ENCODE measurements at regions not wholly inside any gene's neighbourhood (a gene's known extent, or its start where the extent isn't known, plus 50 kb on each side); places are given as distances from the start of the nearest gene placed in this dataset.

DNA sequence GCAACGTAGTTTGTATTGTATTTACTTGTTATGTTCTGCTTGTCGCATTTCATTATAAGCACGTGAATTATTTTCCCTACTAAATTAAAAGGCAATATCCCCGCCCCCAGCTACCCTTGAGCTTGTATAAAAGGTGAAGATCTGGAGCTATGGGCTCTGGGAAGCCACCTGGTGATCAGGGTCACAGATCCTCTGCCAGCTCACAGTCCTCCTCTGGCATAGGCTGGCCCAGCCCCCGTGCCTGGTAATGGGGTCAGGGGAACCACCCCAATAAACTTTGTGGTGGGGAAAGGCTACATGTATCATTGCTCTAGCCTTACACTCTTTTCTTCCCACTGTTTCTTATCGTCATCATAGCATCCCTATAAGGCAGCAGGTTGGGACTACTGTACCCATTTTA lies 190.2 kb upstream of the TSHZ3 start:
- in situ Hi-C loops (cut with HindIII; ENCODE audit: low pct_unique_long_range_greater_than_20kb, low sequenced_read_pairs) = no loop called here
- DNase-seq (ENCODE audit: low read depth in 1 of 2, low spot score in 1 of 2) = no peak
- no peak for TF ChIP-seq JUND (IDR thresholded peaks at IDR 0.05; ENCODE audit: low read depth)

DNA sequence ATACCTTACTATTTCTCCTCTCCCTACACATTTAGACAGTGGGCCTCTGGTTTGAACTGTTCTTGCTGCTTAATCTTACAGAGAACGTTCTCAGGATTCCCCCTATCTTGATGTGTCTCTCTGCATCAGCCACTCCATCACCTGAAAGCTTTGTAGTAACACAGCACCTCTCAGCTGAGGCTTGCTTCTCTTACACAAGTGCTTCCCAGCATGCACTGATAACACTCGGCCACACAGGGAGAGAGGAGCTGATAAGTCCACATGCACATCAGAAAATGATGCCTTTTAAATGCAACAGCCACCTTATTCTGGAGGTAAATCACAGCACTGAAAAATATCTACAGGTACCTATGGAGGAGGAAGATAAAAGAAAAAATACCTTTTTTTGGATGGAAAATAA lies 192.2 kb upstream of the TSHZ3 start:
- TF ChIP-seq JUND (IDR thresholded peaks at IDR 0.05; ENCODE audit: low read depth) = no peak
- in situ Hi-C loops (cut with HindIII; ENCODE audit: low pct_unique_long_range_greater_than_20kb, low sequenced_read_pairs) = no loop called here
- no peak for DNase-seq (ENCODE audit: low read depth in 1 of 2, low spot score in 1 of 2)

DNA sequence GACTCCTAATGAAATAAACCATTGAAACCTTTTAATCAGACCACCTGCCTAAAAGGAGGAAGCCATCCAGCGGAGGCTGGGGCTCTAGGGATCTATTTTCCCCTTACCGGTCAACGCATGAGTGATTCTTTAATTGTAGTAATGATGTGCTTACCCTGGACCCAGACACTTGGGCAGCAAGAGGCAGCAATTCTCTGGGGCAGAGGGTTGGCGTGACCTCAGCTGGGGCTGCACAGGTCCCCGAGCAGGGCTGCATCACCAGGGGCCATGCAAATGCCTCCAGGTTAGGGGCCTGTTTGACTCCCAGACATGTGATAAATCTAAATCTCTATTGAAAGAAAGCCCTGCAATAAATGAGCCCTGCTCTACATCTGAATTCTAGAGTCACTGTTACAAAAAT lies 194.2 kb upstream of the TSHZ3 start:
- DNase-seq (ENCODE audit: low read depth in 1 of 2, low spot score in 1 of 2) = no peak
- no peak for TF ChIP-seq JUND (IDR thresholded peaks at IDR 0.05; ENCODE audit: low read depth)
- in situ Hi-C loops (cut with HindIII; ENCODE audit: low pct_unique_long_range_greater_than_20kb, low sequenced_read_pairs) = no loop called here

DNA sequence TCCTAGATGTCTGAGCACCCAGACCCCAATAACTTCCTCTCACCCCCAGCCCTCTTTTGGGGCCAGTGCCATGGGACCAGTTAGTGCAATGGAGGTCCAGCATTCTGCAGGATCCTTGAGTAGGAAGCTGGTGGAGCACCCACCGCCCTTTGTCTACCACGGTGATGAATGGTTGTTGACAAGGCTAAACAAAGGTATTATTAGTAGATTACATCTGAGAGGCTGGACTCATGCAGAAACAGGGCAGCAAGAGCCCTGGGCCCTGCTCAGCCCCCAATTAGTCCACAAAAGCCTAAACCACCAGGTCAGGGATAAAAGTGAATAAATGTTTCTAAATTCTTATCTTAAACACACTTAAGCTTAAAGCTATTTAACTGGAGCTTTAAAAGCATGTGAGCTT lies 196.5 kb upstream of the TSHZ3 start:
- no peak for DNase-seq (ENCODE audit: low read depth in 1 of 2, low spot score in 1 of 2)
- no peak for TF ChIP-seq JUND (IDR thresholded peaks at IDR 0.05; ENCODE audit: low read depth)
- in situ Hi-C loops (cut with HindIII; ENCODE audit: low pct_unique_long_range_greater_than_20kb, low sequenced_read_pairs) = no loop called here

DNA sequence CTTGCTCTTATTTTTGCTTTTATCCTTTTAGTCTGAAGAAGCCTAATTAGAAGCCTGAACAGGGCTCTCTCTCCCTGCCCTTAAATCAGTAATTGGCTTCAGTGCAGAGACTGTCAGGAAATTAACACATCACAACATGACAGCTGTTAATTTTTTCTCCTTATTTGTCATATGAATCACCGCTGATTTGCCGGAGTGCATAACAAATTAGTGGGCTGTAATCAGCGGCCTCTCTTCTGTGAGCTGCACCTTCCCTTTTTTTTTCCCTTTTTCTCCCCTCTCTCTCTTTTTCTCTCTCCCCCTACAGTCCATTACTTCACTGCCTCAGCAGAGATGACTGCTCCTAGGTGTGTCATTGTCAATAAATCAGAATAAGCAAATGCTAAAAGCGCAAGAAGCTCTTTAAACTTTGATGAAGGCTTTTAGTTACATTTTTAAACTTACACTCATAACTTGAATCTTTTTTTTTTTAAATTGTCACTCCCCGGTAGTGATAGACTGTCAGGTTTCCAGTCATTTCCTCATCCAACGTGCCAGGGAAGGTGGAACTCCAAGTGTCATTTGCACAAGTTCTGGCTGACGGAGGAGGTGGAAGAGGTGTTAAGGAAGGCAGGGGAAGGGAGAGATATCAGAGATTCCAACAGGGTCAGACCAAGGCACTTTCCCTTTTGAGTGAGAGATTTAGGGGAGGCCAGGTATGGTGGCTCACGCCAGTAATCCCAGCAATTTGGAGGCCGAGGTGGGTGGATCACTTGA lies 197.1 kb upstream of the TSHZ3 start:
- no peak for TF ChIP-seq JUND (IDR thresholded peaks at IDR 0.05; ENCODE audit: low read depth)
- no peak for DNase-seq (ENCODE audit: low read depth in 1 of 2, low spot score in 1 of 2)
- in situ Hi-C loops (cut with HindIII; ENCODE audit: low pct_unique_long_range_greater_than_20kb, low sequenced_read_pairs) = no loop called here

DNA sequence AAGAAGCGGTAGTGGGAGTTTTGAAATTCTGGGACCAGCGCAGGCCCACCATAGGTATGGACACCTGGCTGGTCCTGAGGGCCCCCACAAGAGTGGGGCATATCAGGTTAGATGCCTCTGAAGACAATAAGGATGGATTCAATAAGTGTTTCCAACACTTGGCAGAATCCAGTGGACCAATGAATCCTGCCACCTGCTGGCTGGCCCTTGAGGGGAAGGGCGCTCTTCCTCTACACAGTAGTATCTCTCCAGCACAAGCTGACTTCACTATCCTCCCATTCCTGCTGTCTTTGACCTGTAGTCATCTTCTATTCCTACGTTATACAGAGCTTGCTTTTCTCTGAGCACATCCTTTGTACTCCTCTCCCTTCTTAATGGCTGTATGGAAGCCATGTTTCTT lies 199.7 kb upstream of the TSHZ3 start:
- no peak for DNase-seq (ENCODE audit: low read depth in 1 of 2, low spot score in 1 of 2)
- TF ChIP-seq JUND (IDR thresholded peaks at IDR 0.05; ENCODE audit: low read depth) = no peak
- in situ Hi-C loops (cut with HindIII; ENCODE audit: low pct_unique_long_range_greater_than_20kb, low sequenced_read_pairs) = no loop called here

DNA sequence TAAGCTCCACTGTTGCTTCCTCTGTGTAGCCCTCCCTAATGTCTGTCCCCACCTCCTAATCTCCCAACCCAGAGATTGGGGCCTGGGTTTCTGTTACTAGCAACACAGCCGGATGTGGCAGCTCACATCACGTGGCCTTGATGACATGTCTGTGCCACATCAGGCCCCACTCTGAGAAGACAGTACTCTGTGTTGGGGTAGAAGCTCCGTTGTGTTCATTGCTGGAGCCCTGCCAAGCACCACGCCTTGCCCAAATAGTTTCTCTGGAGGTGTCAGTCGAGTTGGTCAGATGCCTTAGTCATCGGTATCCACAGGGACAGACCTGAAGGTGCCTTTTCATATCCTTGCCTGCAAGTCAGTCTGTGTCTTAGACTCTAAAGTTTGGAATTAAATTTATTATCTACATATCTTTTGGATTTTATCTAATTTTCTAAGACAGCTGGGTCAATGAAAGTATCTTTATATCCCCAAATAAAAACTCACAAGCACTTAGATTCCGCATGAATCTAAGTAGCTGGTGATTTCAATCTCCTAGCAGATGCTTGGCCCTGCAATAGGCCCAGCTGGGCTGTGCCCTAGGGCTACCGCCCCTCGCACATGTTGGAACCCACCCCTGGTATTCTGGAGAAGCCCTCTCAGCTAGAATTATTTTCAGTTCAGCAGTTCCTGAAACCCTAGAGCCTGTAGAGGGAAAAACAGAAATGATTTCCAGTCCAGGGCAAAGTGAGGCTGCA lies 204.0 kb upstream of the TSHZ3 start:
- in situ Hi-C loops (cut with HindIII; ENCODE audit: low pct_unique_long_range_greater_than_20kb, low sequenced_read_pairs) = no loop called here
- DNase-seq (ENCODE audit: low read depth in 1 of 2, low spot score in 1 of 2) = no peak
- no peak for TF ChIP-seq JUND (IDR thresholded peaks at IDR 0.05; ENCODE audit: low read depth)

DNA sequence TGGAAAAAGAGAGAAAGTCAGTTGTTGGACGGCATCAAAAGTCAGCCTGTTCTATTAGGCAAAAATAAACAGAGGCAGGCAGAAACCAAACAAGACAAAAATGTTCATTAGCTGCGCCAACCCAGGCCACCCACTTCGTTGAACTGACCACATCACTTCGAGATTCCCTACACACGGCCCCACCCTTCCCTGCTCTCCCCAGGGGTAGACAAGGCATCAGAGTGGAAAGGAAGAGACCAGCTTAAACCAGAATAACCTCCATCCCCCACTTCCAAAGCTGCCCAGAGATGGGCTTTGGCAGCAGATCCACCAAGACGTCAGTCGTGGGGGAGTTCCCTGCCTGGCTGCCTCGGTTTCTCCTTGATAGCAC lies 204.6 kb upstream of the TSHZ3 start:
- TF ChIP-seq JUND (IDR thresholded peaks at IDR 0.05; ENCODE audit: low read depth) = no peak
- no peak for DNase-seq (ENCODE audit: low read depth in 1 of 2, low spot score in 1 of 2)
- in situ Hi-C loops (cut with HindIII; ENCODE audit: low pct_unique_long_range_greater_than_20kb, low sequenced_read_pairs) = no loop called here

DNA sequence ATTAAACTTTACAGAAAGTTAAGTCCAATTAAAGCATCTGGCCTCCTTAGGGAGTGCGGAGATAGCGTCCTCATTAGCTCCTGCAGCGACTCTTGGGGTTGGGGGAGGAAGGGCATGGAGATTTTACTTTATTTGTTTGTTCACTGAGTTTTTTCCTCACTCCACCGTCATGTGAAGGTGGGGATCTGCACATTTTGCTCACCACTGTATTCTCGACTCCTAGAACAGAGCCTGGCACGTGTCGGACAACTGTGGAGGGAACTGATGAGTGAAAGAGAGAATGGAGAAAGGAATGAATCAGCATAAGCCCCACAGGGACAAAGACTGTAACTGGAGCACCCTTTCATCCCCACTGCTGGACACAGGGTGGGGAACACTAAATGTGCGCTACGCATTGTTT lies 205.1 kb upstream of the TSHZ3 start:
- DNase-seq (ENCODE audit: low read depth in 1 of 2, low spot score in 1 of 2) = no peak
- in situ Hi-C loops (cut with HindIII; ENCODE audit: low pct_unique_long_range_greater_than_20kb, low sequenced_read_pairs) = no loop called here
- TF ChIP-seq JUND (IDR thresholded peaks at IDR 0.05; ENCODE audit: low read depth) = no peak

DNA sequence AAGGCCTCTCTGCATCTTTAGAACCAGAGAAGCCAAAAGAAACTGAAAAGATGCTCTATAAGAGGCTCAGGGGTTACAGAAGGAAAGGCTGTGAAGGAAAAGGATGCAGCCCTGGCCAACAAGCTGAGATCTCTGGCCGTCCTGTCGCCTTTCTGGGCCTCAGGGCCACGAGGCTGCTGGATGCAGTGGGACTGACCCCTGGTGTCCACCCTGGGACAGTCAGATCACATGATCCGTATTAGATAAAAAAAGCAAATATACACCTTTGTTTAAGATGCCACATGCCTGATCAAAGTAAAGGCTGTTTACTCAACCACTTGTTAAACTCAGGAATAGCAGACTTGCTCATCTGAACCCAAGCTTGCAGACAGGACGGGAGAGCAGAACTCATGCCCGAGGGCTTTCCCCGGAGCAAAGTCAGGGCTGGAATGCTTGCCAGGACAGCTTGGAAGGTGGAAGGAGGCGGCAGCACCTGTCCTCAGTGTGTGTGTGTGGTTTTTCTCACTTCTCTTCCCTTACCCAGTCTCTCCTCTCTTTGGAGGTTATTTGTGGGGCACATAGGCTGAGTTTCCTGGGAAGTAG lies 206.5 kb upstream of the TSHZ3 start:
- TF ChIP-seq JUND (IDR thresholded peaks at IDR 0.05; ENCODE audit: low read depth) = no peak
- DNase-seq (ENCODE audit: low read depth in 1 of 2, low spot score in 1 of 2) = no peak

DNA sequence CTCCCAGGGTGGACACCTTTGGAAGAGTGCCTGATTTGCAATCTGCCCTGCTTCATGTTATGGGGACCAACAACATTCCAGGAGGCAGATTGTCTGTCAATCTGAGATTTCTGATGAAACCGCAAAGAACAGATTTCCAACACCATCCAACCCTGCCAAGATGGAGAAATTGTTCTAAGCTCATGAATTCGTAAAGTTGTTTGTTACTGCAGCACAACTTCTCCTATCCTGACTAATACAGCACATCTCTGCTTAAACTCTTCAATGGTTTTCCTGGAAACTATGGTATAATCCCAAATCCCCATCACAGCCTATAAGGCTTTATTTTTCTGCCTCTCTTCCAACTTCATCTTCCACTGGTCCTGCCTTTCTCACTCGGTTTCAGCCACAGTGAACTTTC lies 210.3 kb upstream of the TSHZ3 start:
- in situ Hi-C loops (cut with HindIII; ENCODE audit: low pct_unique_long_range_greater_than_20kb, low sequenced_read_pairs) = no loop called here
- no peak for DNase-seq (ENCODE audit: low read depth in 1 of 2, low spot score in 1 of 2)
- TF ChIP-seq JUND (IDR thresholded peaks at IDR 0.05; ENCODE audit: low read depth) = no peak

More for the DNA sequence above, 206.5 kb upstream of the TSHZ3 start:
- in situ Hi-C loops (cut with HindIII; ENCODE audit: low pct_unique_long_range_greater_than_20kb, low sequenced_read_pairs) = no loop called here

DNA sequence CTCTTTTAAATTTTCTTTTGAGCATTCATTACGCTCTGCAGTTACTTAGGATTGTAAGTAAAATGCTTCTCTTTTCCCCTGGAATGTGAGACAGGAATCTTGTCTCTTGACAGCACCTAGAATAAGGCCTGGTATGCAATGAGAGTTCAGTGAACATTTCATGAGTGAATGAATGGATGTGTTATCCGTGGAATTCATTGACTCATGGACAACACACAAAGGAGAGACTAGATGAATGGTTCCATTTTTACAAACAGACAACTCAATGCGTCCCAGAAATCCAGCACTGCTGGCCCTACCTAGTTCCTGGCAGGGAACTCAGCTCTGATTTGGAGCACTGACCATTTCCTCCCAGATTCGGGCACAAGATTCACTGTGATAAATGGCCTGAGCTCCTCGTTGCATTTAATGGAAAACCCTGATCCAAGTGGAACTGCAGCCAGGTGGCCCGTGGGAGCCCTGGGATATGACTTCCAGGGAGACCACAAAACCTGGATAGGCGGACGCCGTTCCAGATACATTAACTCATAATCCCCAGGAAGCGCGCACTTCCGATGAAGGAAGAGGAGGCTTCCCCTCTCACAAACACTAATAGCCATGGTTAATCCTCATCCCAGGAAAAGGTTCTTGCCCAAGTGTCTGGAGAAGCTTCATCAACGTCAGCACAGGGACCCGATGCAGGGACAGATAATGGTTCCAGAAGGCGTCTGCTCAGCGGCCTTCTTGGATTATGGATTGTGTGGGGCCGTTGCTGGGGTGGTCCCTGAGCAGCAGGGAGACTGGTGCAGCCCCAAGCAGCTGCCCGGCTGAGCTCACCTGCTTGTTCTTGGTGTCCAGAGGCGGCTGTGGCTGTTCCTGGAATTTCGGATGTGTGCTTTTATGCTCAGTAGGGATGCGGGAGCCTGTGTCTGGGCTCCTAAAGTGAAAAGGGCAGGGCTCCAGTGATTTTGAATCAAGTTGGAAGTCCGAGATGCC lies 211.1 kb upstream of the TSHZ3 start:
- no peak for DNase-seq (ENCODE audit: low read depth in 1 of 2, low spot score in 1 of 2)
- in situ Hi-C loops (cut with HindIII; ENCODE audit: low pct_unique_long_range_greater_than_20kb, low sequenced_read_pairs) = no loop called here
- no peak for TF ChIP-seq JUND (IDR thresholded peaks at IDR 0.05; ENCODE audit: low read depth)

Data from T47D (cell line).